ENCODE measurements at regions not wholly inside any gene's neighbourhood (a gene's known extent, or its start where the extent isn't known, plus 50 kb on each side); places are given as distances from the start of the nearest gene placed in this dataset.

DNA sequence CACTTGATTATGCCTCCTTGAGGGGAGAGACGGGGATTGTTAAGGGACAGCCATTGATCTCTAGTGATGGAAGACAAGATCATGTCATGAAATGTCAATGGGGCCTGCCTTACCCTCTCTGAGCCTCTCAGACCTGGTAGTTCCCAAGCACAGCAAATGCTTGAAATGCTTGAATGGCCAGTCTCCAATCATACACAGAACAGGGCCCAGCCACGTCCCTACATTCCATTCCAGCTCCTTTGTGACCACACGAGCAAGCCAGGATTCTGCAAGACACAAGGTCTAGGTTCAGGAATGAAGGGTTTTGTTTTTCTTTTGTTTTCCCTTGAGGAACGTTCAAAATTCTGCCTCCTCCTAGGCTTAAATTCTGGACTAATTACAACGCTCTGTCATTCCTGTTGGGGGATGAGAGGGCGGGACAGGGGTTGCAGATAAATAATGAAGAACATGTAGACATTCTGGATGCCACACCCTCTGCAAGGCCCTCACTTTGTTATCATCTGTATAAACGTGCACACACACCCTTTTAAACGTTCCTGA lies 98.1 kb upstream of the YPEL5 start:
- DNase-seq (ENCODE audit: low read depth): no peak

DNA sequence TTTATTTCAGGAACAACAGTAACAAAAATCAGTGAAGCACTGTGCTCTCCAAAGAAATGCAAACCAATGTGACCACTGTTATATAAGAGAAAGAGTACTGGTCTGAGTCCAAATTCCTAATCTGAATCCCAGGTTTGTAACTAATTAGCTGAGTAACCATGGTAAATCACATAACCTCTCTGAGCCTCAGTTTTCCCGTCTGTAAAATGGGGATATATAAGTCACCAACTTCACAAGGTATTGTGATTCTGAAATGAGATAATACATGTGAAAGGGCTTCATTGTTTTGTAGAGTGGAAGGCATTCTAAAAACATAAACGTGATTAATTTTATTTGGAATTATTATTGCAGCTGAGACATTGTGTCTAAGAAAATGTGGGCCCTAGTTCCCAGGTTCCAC lies 91.3 kb upstream of the YPEL5 start:
- no peak for DNase-seq (ENCODE audit: low read depth)

DNA sequence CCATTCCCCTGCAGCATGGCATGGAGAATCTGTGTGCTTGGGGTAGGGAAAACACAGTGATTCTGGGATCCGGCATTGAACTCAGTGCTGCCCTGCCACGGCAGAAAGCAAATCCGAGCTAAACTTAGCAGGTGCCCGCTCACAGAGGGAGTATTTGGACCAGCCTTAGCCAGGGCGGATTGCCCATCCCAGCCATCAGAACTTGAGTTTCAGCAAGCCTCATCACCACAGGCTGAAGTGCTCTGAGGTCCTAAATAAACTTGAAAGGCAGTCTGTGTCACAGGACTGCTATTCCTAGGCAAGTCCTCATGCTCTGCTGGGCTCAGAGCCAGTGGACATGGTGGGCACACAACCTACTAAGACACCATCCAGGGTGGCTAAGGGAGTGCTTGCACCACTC lies 86.2 kb upstream of the YPEL5 start:
- DNase-seq (ENCODE audit: low read depth): no peak

DNA sequence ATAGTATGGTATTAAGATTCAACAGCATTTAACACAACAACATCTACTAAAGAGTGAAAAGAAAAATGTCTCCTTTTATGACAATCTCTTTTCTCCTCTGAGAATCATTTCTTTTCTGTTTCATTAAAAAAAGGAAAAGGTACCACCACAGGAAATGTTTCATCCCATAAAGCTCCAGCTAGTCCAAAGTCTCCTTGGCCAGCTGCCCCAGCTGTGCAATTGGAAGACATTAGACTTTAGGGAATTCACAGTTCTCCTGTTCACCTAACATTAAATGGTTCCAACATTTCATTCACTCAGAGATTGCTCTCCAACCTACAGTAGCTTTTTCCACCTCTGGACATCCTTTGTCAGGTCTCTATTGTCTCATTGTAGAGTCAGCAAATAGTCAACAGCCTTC lies 78.7 kb upstream of the YPEL5 start:
- DNase-seq (ENCODE audit: low read depth): no peak

DNA sequence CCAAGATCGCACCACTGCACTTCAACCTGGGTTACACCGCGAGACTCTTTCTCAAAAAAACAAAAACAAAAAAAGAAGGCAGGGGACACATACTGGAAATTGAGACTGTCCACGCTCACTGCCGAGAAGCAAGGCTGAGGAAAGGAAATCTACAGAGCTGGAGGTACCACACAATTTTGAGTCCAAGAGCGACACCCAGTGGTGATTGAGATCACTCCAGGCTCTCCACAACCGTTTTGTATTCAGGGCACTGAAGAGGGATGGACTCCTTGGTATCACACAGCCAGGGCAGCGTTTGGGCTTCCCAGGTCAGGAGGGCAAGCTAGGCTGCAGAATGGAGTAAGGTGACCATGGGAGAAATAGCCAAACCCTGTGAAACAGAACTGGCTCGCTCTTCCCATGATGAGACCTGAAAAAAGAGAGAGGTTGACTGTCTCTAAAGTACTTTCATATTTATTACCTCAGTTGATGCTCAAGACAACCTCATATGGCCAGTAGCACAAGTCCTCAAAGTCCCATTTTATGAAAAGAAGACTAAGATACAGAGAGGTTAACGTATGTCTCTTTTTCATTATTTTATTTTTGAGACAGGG lies 74.5 kb upstream of the YPEL5 start:
- peak; percentile 75 for DNase-seq (ENCODE audit: low read depth)

DNA sequence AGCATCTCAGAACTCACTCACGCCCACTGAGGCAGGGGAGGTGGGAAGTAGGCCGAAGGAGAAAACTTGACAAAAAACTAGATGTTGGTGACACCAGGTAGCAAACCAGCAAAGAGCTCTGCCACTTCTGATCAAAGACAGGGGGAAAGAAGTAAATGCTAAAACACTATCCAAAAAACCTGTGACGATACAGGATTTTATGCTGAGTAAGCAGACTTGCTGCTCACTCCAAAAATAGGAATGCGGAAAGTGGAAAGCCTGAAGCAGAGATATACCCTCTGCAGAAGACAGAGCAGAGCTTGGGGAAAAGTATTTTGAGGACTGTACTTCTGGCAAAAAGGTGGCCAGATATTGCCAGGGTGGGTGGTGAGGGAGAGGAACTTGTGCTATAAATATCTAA lies 73.3 kb upstream of the YPEL5 start:
- DNase-seq (ENCODE audit: low read depth): no peak

DNA sequence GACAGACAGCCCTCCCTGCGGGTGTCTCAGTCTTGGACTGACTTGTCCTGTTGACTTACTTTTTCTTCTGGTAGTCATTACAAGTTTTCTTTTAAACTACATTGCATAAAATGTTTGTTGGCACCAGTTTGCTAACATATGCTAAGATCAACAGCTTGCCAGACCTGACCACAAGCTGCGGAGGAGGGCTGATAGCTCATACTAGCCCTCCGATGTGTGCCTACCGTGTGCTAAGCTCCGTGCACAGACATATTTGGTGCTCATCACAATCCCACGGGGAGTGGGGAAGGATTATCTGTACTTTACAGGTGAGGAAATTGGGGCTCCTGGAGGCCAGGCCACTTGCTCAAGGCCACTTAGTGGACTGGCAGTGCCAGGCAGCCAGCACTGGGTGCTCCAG lies 72.8 kb upstream of the YPEL5 start:
- DNase-seq (ENCODE audit: low read depth): peak; percentile 29

DNA sequence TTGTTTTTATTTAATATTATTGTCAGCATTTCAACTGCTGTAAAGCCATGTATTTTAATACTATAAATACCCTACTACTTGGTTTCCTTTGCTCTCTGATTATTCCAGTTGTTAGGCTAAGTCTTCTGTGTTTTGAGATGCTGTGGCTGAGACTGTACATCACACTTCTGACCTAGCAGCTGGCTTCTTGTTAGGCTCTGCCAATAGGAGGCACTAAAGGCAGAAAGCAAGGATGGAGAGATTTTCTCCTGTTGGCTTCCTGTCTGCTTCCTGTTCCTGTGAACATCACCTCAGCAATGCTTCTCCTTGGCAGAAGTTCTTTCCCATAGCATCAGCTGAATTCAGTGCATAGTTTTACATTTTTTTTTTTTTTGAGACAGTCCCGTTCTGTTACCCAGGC lies 68.3 kb upstream of the YPEL5 start:
- no peak for DNase-seq (ENCODE audit: low read depth)

DNA sequence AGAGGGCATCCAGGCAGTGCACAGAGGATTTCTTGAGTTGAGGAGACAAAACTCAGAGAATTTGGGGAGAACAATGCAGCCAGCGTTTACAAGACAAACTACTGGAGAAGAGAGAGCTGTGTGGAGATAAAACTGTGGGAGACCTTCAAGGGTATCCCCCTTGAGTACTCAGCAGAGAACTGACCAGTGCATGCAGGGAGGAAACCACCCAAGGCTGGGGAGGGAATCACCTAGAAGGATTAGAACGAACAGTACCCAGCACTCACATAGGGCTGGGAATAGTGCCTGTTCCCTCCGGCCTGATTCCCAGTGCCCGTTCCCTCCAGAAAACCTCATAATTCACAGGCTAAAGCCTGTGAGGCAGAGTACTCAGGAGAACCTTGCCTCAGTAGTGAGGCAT lies 61.9 kb upstream of the YPEL5 start:
- DNase-seq (ENCODE audit: low read depth): no peak

DNA sequence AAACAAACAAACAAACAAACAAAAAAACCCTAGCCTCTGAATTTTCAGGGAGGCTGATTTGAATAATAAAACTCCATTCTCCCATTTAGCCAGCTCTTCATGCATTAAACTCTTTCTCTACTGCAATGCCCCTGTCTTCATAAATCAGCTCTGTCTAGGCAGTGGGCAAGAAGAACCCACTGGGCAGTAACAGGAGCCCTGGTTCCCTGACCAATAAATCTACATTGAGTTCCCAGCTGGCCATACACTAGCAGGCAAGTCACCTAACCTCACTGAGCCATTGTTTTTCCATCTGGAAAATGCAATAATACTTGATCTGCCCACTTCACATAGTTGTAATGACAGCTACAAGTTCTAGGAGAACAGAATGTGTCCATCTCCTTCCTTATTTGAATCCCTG lies 57.6 kb upstream of the YPEL5 start:
- DNase-seq (ENCODE audit: low read depth): no peak

DNA sequence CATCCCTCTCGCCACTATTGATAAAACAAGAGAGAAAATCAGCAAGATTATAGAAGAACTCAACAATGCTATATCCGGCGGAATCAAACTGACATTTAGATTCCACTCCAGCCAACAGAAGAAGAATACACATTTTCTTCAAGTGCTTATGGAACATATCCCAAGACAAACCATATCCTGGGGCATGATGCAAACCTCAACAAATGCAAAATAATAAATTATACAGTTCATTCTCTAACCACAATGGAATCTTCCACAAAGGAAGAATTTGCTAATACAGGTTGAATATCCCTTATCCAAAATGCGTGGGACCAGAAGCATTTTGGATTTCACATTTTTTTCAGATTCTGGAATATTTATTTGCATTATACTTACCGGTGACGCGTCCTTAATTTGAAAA lies 51.4 kb upstream of the YPEL5 start:
- no peak for DNase-seq (ENCODE audit: low read depth)

DNA sequence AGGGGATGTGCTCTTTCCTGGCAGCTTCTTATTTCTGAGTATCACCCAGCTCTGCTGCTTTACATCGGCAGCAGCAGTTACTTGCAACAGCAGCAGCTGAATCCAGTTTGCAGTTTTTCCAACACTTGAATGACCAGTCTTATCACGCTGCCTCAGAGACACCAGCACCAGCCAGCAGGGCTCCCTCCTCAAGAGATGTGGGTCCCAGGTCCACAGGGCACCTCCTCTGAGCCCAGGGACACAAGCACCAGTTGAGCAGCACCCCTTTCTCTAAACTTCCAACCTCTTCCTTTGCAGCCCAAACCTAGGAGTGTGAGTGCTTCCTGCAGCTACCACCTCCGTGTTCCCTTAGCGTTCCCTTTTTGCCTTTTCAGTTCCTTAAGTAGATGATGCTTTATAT lies 50.4 kb upstream of the YPEL5 start:
- no peak for DNase-seq (ENCODE audit: low read depth)
